Stimulated activated naive CD4-positive, alpha-beta T cell treated with Interleukin-2 at 50 U/mL for 16 hours (primary cell): ENCODE measurements at regions not wholly inside any gene's neighbourhood (a gene's known extent, or its start where the extent isn't known, plus 50 kb on each side); places are given as distances from the start of the nearest gene placed in this dataset.
"Not testable (repeated sequence)": the region's sequence is repeated elsewhere in the genome, so short reads cannot be mapped to it uniquely, and the experiment has no call there.

Experiments used
- DNase-seq: peaks from one replicate; lab custom pipeline; 2025; lab: John Stamatoyannopoulos, UW

DNA sequence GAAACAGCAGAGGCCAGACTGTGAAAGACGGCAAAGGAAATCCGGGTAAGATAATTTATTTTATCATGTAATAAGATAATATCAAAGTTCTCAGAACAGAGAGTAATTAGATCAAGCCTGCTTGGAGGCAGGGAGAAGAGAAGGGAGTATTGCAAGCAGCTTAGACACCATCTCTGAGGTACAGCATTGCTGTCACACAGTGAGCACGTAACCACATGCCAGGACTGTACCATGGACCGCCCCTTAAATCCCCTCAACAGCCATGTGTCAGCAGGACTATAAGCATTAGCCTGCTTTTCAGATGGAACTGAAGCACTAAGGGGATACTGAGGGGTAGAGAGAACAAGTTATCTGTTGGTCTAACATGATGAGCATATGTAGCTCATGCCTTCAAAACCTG is 141.5 kb downstream of the C6orf118 start:
- DNase-seq, result no peak

- no peak for DNase-seq
Measured at GRCh38 chr6:165167311-165167710, 142.1 kb downstream of the C6orf118 start.

GRCh38 chr6:165163519-165163918 is 145.9 kb downstream of the C6orf118 start:
- no peak for DNase-seq

- DNase-seq, result no peak
Measured at GRCh38 chr6:165159460-165159859, 149.9 kb downstream of the C6orf118 start.

DNA sequence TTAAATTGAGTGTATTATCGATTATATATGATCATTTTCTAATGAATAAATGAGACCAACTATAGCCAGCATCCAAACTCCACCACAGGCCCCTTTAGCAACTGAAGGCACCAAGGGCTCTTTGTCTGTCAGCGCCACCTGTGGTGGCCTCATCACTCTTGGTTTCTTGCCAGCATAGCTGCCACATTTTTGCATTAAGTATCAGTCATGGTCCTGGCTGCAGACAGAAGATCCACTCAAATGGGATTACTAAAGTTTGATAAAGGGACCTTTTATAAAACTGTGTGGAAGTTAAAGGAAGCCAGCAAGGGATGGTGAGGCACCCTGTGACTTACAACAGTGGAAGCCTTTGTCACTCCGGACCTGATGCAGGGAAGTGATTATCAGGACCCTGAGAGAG is 162.9 kb downstream of the C6orf118 start:
- no peak for DNase-seq

DNA sequence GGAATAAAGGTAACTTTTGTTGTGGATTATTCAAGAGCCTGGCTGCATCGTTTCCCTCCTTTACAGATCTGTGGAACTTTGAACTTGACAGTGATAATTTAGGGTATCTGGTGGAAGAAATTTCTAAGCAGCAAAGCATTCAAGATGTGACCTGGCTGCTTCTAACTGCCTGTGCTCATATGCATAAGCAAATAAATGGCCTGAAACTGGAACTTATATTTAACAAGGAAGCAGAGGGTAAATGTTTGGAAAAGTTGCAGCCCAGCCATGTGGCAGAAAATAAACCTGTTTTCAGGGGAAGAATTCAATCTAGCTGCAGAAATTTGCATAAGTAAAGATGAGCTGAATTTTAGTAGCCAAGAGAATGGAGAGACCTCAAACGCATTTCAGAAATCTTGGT is 173.5 kb downstream of the C6orf118 start:
- no peak for DNase-seq

DNA sequence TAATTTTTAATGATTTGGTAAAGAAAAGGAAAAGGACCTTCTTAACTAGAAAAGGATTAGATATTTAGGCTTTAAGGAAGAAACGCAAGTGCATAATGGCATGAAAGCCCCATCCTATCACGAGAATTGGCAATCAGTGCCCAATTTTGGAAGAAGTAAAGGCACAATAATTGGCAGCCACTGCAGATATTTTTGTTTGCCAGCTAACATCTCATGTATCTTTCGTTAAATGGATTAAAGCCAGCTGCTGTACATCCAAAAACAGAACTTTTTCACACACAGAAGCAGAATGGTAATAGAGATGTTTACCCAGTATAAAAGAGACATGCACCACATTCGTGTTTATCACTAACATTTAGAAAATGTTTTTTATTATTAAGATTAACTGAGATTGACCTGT is 180.3 kb downstream of the C6orf118 start:
- DNase-seq, result no peak

DNA sequence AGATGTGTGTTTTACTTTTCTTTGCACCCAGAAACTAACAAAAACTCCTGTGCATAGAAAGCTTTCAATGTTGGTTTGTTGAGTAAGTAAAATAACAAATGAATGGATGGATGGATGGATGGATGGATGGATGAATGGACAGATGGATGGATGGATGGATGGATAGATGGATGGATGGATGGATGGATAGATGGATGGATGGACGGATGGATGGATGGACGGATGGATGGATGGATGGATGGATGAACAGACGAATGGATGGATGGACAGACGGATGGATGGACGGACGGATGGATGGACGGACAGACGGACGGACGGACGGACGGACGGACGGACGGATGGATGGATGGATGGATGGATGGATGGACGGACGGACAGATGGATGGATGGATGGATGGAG is 181.7 kb downstream of the C6orf118 start:
- not testable (repeated sequence) for DNase-seq

DNA sequence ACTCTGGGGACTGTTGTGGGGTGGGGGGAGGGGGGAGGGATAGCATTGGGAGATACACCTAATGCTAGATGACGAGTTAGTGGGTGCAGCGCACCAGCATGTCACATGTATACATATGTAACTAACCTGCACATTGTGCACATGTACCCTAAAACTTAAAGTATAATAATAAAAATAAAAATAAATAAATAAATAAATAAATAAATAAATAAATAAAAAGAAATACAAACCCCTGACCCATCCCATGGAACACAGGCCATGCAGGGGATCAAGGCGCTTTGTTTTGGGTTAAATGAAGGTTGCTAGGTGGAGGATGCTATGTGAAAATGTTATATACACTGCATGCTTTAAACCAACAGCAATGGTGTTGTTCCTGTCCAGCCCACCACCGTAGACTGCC is 184.7 kb downstream of the C6orf118 start:
- DNase-seq, result not testable (repeated sequence)

- no peak for DNase-seq
Measured at GRCh38 chr6:165119231-165120020, 190.0 kb downstream of the C6orf118 start.

DNA sequence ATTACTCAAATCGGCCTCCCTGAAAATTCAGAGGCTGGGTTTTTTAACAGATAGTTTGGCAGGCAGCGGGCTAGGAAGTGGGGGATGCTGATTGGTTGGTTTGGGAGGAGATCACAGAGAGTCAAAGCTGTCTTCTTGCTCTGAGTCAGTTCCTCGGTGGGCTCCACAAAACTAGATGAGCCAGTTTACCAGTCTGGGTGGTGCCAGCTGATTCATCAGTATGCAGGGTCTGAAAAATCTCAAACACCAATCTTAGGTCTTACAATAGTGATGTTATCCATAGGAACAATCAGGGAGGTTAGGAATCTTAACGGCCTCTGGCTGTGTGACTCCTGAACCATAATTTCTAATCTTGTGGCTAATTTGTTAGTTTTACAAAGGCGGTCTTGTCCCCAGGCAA is 190.7 kb downstream of the C6orf118 start:
- no peak for DNase-seq

DNA sequence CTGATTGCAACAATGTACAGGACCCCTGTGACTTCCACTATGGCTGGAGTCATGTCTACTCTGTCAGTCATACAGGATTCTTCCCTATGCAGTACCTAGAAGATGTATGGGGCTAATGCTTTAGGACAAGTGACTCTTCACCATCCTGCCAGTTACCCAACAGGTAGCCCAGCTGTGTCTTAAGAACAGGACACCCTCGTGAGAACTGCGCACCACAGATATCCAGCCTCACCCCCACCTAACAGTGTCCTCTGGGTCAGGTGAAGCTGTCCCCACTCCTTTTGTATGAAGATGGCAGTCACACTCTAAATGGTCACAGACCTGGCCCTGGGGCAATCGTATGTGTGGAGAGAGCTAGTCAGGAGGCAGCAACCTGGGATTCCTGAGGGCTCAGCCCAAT is 191.6 kb downstream of the C6orf118 start:
- no peak for DNase-seq

DNA sequence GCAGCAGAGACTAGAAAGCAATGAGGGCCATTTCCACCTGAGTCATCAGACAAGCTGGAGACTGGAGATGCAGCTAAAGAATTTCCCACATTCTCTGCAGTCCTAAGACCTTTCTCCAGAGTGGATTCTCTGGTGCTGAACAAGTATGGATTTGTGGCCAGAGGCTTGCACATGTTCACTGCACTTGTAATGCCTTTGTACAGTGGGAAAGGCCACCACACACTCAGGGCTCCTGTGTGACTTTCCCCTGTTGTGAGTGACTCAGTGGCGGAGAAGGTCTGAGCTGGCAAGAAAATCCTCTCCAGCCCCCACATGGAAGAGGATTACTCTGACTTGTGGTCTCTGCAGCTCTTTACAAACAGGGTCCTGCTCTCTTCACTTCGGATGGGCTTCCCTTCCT is 192.3 kb downstream of the C6orf118 start:
- DNase-seq, result no peak

DNA sequence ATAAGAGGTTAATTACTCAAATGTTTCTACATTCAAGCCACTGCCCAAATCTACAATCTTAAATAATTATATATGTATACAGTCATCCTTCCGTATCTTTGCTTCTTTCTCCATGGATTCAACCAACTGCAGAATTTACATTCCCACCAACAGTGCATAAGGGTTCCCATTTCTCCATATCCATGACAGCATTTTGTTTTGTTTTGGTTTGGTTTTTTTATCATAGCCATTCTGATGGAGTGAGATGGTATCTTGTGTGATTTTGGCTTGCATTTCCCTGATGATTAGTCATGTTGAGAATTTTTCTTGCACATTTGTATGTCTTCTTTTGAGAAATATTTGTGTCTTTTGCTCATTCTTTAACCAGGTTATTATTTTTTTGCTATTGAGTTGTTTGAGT is 198.5 kb downstream of the C6orf118 start:
- no peak for DNase-seq

- DNase-seq, result no peak
Measured at GRCh38 chr6:165109011-165109410, 200.4 kb downstream of the C6orf118 start.

GRCh38 chr6:165106261-165106660 is 203.1 kb downstream of the C6orf118 start:
- DNase-seq, result no peak

- DNase-seq, result no peak
Measured at GRCh38 chr6:165098165-165098564, 211.2 kb downstream of the C6orf118 start.

GRCh38 chr6:165096868-165097267 is 212.5 kb downstream of the C6orf118 start:
- DNase-seq, result no peak

DNA sequence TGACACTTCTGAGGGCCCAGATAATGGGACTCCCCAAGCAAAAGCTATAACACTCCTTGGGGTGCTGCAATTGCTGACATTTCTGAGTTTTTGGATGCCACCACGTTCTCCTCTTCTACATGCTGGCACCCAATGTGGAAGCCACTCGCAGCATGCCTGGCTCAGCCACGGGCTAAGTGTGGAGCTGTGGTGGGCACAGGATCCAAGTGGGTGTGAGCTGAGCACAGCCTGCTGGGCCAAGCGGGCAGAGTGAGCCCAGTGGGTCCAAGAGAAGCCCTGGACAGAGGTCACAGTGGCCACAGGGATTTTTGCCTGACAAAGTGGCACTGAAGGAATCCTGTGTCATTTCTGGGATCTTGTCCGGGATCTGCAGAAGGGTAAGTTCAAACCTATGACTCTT is 213.2 kb downstream of the C6orf118 start:
- DNase-seq, result no peak

DNA sequence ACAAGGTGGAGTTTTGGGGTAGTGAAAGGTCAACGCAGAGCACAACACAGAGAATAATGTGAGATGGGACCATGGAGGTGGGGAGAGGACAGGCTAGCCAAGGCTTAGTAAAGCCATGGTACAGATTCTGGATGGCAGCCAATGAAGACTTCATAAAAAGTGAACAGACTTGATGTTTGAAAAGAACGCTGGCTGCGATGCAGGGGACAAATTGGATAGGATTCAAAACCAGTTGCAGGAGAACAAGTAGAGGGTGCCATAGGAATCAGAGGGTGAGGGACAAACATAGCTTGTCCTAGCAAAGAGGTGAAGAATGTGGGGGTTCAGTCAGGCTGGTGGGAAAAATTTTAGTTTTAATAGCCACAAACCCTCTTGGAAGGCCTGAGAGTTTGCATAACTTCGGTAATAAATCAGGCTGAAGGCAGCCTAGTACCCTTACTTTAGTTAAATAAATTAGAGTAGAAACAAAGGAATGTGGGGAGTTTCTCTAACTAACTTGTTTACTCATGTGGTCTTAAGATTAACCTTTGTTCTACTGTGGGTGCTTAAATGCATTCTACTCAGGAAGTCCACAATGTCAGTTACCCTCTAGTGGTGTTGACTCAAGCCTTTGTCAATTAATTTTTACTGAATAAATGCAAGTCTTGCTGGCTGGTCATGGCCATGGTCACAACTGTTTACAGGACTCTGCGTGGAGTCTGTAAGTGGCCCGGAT is 216.4 kb downstream of the C6orf118 start:
- no peak for DNase-seq

DNA sequence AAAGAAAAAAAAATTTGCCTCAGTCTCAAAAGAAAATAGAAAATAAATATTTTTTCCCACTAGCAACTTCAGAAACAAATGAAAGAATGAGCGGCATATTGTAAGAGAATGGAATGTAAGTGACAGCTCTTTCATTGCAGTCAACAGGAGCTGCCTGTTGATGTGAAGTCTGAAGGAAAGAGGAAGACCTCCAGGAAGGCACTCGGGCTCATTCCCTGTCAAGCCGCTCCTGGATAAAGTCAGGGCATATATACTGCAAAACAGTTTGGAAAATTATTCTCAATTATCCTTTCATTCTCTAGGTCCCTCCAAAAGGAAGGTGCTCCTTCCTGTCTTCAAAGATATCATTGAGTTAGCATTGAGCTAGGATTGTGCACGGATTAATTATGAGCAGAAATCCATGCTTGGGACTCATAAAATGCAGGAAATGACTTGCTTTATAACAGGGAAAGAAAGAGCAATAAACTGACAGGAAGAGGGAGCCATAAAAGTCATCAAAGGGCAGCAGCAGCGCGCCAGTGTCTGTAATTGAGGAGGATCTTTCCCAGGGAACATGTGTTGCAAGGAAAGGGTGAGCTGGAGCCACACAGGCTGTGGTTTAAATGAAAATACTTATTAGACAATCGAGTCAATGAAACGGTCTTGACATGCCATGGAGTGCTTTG is 218.2 kb downstream of the C6orf118 start:
- DNase-seq, result no peak

GRCh38 chr6:165090242-165090641 is 219.2 kb downstream of the C6orf118 start:
- DNase-seq, result no peak

DNA sequence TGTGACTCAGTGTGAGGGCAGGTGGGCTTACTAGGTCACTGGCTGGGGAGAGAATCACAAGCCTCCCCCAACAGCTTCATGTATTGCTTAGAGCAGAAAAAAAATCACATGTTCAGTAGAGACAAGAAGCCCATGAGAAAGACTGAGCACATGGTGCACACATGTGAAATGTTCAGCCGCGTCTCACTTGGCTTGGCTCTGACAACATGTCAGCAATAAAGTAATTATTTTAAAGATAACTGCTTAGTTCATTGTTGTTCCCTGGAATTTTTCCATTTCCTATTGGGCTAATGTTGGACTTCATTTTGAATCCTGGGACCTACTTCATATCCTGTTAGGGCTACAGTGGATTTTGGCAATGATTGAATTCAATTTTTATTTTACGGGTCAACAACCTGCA is 222.6 kb downstream of the C6orf118 start:
- DNase-seq, result no peak
